ENCODE measurements at regions not wholly inside any gene's neighbourhood (a gene's known extent, or its start where the extent isn't known, plus 50 kb on each side); places are given as distances from the start of the nearest gene placed in this dataset.

- no peaks in the 10 kb centered on the region for H3K9me2 ChIP-seq (replicated peaks; ENCODE audit: insufficient read depth, low read length)
- H3K4me1 ChIP-seq (ENCODE audit: low read length), result no peaks in the 10 kb centered on the region
- H3K9me3 ChIP-seq (replicated peaks; ENCODE audit: insufficient read depth, low read length), result no peaks in the 10 kb centered on the region
- no peak overlapping the region for H3K4me3 ChIP-seq (ENCODE audit: low read length)
- H4K20me1 ChIP-seq (ENCODE audit: insufficient read depth, low read length), result no peaks in the 10 kb centered on the region
- no peak for DNase-seq
- no peak overlapping the region for H3K27ac ChIP-seq (ENCODE audit: low read length)
- no peaks in the 10 kb centered on the region for H3F3A ChIP-seq (ENCODE audit: insufficient read depth, low read length)
- H3K36me3 ChIP-seq (replicated peaks; ENCODE audit: insufficient read depth, low read length), result no peaks in the 10 kb centered on the region
- H3K9ac ChIP-seq (ENCODE audit: low read length), result no peak overlapping the region
- no peak overlapping the region for H2AFZ ChIP-seq (ENCODE audit: low read length)
- TF ChIP-seq EZH2 (optimal IDR thresholded peaks at IDR 0.05; ENCODE audit: low read depth, low read length) (no peak), CTCF (IDR thresholded peaks at IDR 0.05; ENCODE audit: low read length) (no peak), EZH2phosphoT487 (IDR thresholded peaks at IDR 0.05; ENCODE audit: low read length) (no peak)
- no peak overlapping the region for H3K4me2 ChIP-seq (ENCODE audit: low read depth, low read length)
- H3K79me2 ChIP-seq (ENCODE audit: low read length), result no peaks in the 10 kb centered on the region
- no peaks in the 10 kb centered on the region for H3K27me3 ChIP-seq (replicated peaks; ENCODE audit: insufficient read depth, low read length)
These were observed 302.9 kb upstream of the EPHA5 start for GRCh38 chr4:65973186-65973585.

GRCh38 chr4:65971686-65972085, 301.4 kb upstream of the EPHA5 start:
- H2AFZ ChIP-seq (ENCODE audit: low read length), result no peak overlapping the region
- no peaks in the 10 kb centered on the region for H3K9me2 ChIP-seq (replicated peaks; ENCODE audit: insufficient read depth, low read length)
- no peak overlapping the region for H3K4me2 ChIP-seq (ENCODE audit: low read depth, low read length)
- no peaks in the 10 kb centered on the region for H3K27me3 ChIP-seq (replicated peaks; ENCODE audit: insufficient read depth, low read length)
- no peak overlapping the region for H3K4me3 ChIP-seq (ENCODE audit: low read length)
- no peaks in the 10 kb centered on the region for H3K79me2 ChIP-seq (ENCODE audit: low read length)
- no peaks in the 10 kb centered on the region for H3K36me3 ChIP-seq (replicated peaks; ENCODE audit: insufficient read depth, low read length)
- no peaks in the 10 kb centered on the region for H3K4me1 ChIP-seq (ENCODE audit: low read length)
- H3K27ac ChIP-seq (ENCODE audit: low read length), result no peak overlapping the region
- H4K20me1 ChIP-seq (ENCODE audit: insufficient read depth, low read length), result no peaks in the 10 kb centered on the region
- no peaks in the 10 kb centered on the region for H3K9me3 ChIP-seq (replicated peaks; ENCODE audit: insufficient read depth, low read length)
- no peaks in the 10 kb centered on the region for H3F3A ChIP-seq (ENCODE audit: insufficient read depth, low read length)
- no peak for DNase-seq
- no peak overlapping the region for H3K9ac ChIP-seq (ENCODE audit: low read length)
- TF ChIP-seq CTCF (IDR thresholded peaks at IDR 0.05; ENCODE audit: low read length) (no peak), EZH2 (optimal IDR thresholded peaks at IDR 0.05; ENCODE audit: low read depth, low read length) (no peak), EZH2phosphoT487 (IDR thresholded peaks at IDR 0.05; ENCODE audit: low read length) (no peak)

GRCh38 chr4:65968831-65969558, 298.7 kb upstream of the EPHA5 start:
- Histone ChIP-seq H3K4me2 (ENCODE audit: low read depth, low read length) (no peak overlapping the region), H3F3A (ENCODE audit: insufficient read depth, low read length) (no peaks in the 10 kb centered on the region), H3K9ac (ENCODE audit: low read length) (no peak overlapping the region), H4K20me1 (ENCODE audit: insufficient read depth, low read length) (no peaks in the 10 kb centered on the region), H3K4me3 (ENCODE audit: low read length) (no peak overlapping the region), H2AFZ (ENCODE audit: low read length) (no peak overlapping the region), H3K27me3 (replicated peaks; ENCODE audit: insufficient read depth, low read length) (no peaks in the 10 kb centered on the region), H3K79me2 (ENCODE audit: low read length) (no peaks in the 10 kb centered on the region), H3K4me1 (ENCODE audit: low read length) (no peaks in the 10 kb centered on the region), H3K9me2 (replicated peaks; ENCODE audit: insufficient read depth, low read length) (no peaks in the 10 kb centered on the region), H3K9me3 (replicated peaks; ENCODE audit: insufficient read depth, low read length) (no peaks in the 10 kb centered on the region), H3K27ac (ENCODE audit: low read length) (no peak overlapping the region), H3K36me3 (replicated peaks; ENCODE audit: insufficient read depth, low read length) (no peaks in the 10 kb centered on the region)
- no peak for TF ChIP-seq EZH2 (optimal IDR thresholded peaks at IDR 0.05; ENCODE audit: low read depth, low read length)
- no peak for TF ChIP-seq EZH2phosphoT487 (IDR thresholded peaks at IDR 0.05; ENCODE audit: low read length)
- TF ChIP-seq CTCF (IDR thresholded peaks at IDR 0.05; ENCODE audit: low read length), result no peak
- DNase-seq, result no peak

Measured in MM.1S (cell line).